ENCODE measurements at regions not wholly inside any gene's neighbourhood (a gene's known extent, or its start where the extent isn't known, plus 50 kb on each side); places are given as distances from the start of the nearest gene placed in this dataset.
"Not testable (repeated sequence)": the region's sequence is repeated elsewhere in the genome, so short reads cannot be mapped to it uniquely, and the experiment has no call there.

DNA sequence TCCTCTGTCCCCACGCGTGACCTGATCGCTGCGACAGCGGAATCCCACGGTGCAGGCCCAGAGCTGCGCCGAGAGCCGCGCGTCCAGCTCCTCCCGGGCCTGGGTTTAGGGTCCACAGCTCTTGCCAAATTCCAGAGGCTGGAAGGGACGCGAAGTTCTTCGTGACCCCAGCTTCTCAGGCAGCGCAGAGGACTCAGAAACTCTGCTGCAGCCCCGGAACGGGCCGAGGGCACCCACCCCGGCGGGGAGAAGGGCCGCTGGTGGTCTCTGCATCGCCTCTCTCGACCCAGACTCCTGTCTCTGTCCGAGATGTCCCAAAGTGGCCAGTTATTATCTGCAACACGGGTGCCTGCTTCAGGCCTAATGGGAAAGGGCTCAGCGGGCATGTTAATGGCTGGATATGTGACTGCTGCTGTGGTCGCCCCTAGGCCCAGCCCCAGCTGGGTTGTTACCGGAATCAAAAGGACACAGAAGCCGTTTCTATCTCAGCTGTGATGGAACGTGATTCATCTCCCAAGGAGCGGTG, 236.4 kb downstream of the VRK1 start:
- no peak for DNase-seq

DNA sequence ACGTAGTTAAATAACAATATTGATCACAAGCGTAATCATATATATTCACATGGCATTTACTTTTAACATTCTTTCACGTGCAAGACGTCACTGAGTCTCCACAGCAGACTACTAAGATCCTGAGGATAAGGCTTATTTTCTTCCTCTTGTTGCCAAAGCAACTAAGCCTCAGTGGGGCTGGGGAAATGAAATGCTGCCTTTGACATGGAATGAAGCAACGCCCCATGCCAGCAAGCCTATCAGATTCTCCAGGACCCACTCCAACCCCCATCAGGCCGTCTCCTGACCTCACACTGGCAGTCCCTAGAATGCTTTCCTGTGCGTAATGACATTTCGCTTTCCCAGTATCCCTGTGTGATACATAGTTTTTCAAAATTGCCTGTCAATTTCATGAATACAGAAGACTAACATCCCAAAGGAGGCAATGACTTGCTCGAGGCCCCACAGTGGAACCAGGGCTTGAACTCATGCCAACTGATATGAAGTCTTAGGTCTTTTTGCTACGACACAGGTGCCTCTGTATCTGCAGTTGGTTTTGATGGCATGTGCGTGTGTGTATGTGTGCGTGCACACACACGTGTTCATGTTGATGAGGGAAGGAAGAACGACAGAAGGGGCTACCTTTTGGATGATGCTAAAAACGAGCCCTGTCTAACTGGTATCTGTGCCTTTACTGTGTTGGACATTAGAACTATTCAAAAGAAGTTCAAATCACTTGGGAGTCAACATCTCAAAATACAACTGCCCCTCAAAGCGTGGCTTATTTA, 239.1 kb downstream of the VRK1 start:
- no peak for DNase-seq

DNA sequence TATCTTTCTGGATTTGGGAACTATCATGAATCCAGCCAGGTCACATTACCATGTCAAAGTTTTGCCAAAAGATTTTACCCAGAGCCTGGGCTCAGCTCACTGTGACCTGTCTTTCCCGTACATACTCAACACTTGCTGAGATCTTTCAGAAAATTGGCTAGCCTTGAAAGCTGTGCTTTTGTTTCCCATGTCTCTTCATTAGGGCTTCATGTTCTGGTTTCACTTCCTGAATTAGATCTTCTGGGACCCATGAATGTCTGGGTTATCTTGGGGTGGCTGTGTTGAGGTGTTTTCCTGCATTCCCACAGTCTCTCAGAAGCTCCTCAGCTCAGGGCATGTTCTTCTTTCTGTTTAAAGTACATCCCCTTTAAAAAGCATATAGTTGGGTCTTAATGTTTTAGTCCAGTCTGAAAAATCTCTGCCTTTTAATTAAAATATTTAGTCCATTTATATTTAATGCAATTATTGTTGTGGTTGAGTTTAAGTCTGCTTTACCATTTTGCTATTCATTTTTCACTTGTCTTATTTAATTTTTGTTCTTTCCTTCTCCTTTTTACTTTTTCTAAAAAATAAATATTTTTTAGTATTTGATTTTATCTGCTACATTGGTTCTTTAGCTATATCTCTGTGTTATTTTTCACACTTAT, 242.7 kb downstream of the VRK1 start:
- no peak for DNase-seq

DNA sequence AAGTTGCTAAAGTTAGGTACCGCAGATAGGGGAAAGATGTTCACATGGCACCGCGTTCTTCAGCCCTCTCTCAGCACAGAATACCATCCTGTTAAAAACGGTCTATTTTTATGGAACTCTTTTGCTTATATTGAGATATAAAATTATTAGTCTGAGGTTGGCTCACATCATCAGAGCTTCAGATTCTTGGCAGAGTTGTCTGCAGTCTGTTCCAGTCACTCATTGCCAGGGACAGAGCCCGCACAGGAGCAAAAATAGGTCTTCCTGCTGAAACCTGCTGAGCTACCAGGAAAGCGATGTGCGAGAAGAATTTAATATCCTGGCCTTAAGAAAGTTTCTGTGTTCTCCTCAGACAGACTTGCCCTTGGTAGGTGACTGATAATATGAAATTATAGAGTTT, 249.8 kb downstream of the VRK1 start:
- no peak for DNase-seq

DNA sequence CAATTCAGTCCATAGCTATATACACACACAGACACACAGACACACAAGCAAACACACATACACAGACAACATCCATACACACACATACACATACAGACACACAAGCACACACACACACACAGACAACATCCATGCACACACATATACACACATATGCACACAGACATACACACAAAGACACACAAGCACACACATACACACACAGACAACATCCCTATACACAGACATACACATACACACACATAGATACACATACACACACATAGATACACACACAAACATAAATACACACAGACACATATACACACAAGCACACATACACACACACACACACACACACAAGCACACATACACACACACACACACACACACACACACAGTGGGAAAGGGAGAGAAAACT, 254.8 kb downstream of the VRK1 start:
- no peak for DNase-seq

DNA sequence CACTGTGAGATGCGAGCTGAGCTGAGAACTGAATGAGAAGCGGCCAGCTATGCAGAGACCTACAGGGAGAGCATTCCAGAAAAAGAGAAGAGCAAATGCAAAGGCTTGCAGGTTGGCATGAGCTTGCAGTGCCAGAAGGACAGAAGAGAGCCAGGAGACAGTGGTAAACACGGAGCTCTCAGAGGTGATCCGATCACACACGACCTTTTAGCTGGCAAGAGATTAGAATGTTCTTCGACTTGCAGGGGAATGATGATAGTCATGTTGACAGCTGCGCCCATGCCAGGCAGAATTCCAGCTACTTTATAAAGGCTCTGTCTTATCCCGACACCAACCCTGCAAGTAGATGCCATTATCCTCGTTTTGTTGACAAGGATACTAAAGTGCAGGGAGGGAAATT, 256.8 kb downstream of the VRK1 start:
- DNase-seq, result no peak

DNA sequence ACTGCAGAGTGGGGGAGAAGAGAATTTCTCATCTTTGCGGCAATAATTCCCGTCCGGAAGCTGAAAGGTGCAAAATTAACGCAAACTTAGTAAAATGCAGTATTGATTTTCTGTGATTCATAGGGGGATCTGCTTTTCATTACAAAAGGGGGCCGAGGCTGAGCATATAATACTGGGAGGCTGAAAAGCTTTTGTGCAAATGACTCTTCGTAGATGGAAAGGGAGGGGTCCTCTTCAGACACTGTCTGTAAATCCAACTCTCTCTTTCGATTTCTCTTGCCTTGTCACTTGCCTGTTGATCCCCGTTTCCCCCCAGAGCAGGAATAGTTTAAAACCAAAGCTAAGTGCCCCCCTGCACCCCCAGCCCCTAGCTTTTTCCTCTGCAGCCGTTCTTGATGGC, 258.2 kb downstream of the VRK1 start:
- no peak for DNase-seq

DNA sequence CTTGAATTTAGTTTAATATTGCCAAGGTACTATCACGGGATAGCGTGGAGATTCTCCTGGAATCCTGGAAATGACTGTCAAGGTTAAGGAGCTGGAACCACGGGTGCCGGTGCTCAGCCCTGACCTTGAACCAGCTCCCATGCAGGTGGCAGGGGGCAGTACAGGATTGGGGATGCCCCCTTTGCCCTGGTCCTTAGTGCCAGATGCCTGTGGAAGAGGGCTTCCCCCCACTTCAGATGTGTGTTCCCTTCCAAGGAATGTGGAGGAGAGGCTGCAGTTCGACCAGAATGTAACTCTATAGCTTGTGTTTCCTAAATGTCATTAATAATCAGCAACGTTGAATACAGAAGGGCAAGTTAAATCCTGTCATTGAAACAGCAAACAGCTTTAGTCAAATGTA, 258.9 kb downstream of the VRK1 start:
- no peak for DNase-seq

DNA sequence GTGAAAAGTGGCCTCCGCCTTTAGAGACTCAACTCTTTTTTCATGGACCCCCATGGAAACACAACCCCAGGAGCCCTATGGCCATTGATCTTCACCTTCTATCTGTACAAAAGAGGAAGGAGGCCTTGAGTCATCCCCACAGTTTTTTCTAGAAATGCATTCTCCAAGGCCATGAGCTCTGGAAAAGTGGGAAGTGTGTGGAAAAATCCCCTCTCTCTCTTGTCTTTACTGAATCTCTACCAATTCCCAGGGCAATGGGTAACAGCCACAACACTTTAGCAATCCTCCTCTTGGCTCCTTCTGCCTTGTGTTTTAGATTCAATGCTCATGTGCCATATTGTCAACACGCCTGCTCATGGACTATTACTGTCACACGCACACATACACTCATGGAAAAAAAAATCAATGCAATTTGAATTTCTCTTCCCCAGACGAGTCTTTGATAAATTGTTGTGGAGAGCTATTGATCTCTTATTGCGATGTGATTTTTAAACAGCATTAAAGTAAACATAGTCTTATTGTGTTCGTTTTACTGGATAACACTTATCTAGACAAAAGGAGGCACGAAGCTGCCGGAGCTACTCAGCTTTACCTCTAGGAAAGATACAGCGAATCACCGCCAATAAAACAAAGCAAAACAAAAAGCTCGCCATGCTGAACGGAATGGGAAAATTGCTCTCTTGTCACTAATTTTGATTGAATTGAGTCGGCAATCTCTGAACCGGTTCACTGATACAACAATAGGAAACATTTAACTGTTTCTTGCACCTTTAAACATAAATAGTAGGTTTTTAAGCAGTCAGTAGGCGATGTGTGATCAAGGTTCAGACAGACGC, 260.3 kb downstream of the VRK1 start:
- DNase-seq, result no peak

DNA sequence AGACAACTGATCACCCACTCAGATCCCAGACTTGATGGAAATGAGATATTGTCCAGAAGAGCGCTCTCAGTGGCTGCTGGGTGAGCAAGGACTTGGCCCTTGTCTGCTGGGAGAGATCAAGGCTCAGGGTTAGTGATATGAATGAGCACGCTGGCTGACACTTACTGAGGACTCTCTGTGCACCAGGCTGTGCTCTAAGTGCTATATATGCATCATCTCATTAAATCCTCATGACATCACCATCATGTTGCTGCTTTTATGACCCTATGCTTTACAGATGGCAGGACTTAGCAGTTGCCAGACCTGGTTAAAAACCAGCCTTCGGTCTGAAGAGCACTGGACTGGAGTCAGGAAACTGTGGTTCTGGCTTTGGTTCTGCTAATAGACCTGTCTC, 260.9 kb downstream of the VRK1 start:
- no peak for DNase-seq

DNA sequence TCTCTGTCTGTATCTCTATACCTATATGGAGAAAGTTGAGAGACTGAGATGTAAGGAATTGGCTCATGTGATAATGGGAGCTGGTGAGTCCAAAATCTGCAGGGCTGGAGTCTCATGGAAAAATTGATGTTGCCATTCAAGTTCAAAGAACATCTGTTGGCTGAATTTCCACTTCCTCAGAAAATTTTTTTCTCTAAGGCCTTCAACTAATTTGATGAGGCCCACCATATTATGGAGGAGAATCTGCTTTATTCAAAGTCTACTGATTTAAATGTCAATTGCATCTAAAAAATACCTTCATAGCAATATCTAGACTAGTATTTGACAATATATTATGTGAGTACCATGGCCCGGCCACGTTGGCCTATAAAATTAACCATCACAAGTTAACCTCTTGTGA, 261.4 kb downstream of the VRK1 start:
- DNase-seq, result no peak

DNA sequence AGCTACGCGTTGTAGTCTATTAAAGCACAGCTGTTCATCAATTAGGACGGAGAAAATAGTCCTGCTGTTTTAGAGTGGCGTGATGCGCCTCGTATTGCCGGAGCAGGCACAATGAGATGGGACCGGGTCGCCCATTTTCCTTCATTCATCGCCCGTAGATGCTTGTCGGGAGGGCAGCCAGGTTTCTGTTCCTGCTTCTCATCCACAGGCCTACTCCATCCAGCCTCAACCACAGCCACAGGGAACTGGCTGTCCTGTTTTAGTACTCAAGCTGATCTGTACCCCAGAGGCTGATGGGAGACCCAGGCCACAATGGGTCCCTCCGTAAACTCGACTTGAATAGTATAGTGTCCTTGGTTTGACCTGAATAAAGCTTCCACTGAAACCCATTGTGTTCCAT, 264.0 kb downstream of the VRK1 start:
- no peak for DNase-seq

DNA sequence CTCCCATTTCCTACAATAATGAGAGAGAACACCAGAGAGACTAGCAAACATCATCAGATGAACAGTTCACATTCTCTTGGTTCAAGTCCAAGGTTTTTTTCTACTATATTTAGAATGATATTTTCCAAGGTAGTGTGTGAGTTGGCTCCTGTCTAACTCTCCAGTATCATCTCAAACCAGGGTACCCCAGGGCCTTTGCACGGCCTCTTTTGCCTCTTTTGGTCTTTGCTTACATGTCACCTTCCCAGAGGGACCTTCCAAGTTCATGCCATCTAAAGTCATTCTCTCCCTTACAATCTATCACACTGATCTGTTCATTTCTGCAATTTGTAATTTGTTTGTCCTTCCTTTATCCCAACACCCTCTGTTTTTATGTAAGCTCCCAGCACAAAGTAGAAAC, 264.5 kb downstream of the VRK1 start:
- no peak for DNase-seq

DNA sequence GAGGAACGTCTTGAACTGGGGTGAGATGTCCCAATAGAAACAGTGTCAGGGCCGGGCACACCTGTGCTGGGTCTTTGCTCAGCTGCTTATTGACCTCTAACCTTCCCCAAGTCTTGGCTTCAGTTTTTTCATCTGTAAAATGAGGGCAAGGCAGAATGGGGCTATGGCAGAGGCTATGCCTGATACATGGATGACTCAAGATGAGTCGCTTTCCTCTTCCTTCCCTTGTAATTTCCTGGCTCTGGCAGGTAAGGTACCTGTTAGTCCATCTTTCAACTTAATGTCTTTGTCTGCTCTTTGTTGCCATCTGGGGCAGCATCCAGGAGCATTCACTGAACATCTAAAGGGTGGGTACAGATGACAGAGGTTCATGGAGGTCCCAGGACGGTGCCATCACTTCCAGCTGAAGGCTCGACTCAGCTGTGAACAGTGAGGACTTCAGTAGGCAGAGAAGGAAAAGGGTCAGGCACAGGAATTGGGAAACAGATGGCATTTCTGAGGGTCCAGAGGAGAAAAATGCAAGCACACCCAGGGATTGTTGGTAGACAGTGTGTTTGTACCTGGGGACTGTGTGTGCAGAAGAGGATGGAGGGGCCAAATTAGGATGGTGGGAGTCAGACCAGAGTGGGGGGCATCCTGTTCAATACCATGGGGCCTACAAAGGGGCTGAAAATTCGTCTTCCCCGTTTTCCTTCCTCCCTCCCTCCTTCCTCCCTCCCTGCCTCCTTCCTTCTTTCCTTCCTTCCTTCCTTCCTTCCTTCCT, 268.3 kb downstream of the VRK1 start:
- DNase-seq, result no peak

DNA sequence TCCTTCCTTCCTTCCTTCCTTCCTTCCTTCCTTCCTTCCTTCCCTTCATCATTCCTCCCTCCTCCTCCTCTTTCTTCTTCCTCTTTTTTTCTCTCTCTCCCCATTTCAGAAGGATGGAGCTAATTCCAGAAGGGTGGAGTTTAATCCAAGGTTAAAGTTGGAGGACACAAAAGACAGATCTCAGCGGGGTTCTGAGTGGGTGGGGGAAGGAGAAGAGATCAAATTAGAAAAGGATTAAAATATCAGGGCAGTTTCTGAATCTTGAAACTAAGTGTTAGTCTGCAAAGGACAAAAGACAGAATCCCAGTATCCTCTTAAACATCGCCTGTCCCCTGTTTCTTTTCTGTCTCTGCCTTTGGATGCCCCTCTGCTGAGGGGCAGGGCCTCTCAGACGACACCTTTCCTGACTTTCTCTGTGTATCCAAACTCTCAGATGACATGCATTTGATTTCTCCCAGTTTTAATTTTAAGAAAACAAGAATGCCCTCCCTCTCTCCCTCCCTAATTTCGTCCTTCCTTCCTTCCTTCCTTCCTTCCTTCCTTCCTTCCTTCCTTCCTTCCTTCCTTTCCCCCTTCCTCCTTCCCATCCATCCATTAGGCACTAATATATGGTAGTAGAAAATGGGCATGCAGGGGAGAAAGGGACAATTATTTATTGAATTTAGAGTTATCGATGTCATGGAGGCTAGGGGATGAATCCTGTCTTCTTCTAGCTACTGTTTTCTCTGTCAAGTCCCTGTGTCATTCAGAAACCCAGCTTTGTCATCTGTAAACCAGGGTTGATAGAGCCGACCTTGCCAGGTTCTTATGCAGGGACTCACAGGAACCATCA, 269.1 kb downstream of the VRK1 start:
- DNase-seq, result no peak

DNA sequence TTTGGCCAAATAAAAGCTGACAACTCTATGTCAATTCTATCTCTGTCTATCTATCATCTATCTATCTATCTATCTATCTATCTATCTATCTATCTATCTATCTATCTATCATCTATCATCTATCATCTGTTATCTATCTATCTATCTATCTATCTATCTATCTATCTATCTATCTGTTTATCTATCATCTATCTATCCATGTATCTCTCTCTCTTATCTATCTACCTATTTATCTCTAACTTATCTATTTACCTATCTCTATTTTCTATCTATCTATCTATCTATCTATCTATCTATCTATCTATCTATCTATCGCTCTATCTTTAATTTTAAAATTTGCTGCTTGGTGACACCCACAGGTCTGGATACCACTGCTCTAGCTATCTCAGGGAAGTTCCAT, 271.1 kb downstream of the VRK1 start:
- not testable (repeated sequence) for DNase-seq

DNA sequence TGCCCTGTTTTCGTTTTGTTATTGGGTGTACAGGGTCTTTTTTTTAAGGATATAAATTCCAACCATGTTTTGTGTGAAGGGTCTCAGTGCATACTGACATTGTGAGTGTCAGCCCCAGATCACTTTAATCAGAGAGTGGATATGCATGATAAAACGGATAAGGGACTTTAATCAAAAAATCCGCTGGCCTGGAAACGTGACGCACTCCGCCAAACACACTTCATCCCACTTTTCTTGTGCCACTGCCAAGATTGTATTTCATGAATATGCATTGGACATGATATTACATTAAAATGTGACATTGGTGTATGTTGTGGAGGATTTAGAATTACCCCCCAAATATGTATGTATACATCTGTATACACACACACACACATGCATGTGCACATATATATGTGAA, 273.1 kb downstream of the VRK1 start:
- no peak for DNase-seq

DNA sequence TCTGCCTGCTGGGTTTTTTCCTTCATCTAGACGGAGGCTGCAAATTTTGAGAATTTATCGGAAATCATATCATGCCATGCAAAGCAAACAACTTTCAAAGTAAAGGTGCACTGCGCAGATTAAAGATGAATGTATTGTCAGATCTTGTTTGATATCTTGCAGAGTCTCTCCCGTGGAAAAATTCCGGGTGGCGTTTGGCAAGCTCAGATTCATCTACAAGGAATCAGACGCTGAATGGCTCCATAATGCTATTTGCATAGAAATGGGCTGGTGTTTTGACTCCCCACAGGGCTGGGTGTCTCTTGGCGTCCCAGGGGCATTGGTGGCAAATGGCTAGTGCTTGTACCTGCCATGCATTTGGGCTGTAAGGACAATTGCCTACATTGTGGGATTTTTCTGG, 274.0 kb downstream of the VRK1 start:
- no peak for DNase-seq

DNA sequence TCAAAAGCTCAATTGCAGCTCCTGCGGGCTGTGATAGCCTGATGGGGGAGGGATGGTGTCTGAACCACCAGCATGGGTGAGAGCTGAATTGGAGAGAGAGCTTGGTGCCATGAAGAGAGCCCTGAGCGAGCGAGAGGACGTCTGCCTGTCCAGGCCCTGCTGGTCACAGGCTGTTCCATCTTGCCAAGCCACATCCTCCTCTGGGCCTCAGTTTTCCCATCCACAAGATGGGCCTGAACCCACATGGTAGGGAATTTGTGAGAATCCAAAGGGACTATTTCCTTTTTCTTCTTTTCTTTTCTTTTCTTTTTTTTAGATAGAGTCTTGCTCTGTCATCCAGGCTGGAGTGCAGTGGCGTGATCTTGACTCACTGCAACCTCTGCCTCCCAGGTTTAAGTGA, 276.4 kb downstream of the VRK1 start:
- no peak for DNase-seq

DNA sequence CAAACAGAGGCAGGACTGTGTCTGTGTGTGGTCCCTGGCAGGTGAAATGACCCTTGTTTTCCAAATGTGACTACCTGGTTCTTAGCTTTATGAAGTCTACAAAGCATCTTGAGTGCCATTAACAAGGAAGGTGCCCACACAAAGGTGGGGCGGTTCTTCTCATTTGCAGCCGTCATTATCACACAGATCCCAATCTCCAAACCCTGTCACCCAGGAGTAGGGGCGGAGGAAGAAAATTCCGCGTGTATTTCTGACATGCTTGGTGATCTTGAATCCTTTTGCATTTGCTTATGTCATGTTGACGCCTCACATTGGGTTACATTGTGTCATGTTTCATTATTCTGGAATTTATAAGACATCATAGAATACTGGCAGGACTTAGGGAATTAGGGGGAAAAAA, 277.3 kb downstream of the VRK1 start:
- DNase-seq, result no peak

DNA sequence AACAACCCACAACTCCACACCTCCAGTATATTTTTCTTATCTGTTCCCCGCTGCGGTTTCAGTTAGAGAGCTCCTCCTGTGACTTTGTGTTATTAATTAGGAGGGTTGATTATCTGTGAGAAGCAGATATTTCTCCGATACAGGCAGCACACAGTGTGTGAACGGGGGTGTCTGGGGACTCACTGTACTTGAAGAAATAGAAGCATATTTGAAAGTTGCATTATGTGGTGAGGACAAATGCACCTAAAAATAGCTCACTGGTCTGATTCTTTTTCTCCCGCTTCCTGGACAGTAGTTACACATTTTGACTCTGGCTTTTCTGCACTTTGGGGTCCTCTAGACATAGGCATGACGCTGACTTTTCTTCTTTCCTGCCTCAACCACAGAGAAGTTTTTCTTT, 277.7 kb downstream of the VRK1 start:
- no peak for DNase-seq

DNA sequence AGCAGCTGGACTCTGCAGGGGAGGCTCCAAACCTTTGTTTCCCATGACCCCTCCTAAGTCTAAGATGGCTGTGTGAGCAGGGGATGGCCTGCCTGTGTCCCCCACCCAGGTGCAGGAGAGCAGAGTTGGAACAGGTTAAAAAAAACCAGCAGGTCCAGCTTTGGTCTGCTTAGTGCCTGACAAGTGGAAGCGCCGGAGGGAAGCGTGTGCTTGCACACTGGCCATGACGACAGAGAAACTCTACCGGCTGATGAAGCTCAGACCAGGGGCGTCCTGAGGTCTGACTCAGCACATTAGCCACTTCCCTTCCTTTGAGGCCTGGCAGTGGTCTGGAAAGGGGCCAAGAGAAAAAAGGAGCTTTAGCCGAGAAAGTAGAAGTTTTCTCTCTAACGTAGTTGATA, 280.1 kb downstream of the VRK1 start:
- DNase-seq, result no peak
